HepG2 (cell line): ENCODE measurements at regions not wholly inside any gene's neighbourhood (a gene's known extent, or its start where the extent isn't known, plus 50 kb on each side); places are given as distances from the start of the nearest gene placed in this dataset.

Source experiments
- ATAC-seq: fragments of 200-7000 bp; cut with Tn5 transposase; 3 replicates; pipeline ENCODE4 v1.9.1; 2020; ENCODE audit warnings: mild to moderate bottlenecking, moderate library complexity
- BruUV-seq: library from RNA; stranded (reverse); fragments of 400-500 nt; replicated peaks from 2 replicates; lab custom pipeline; 2021; lab: Mats Ljungman, UMichigan
- CTCF ChIA-PET: fragments of 300-600 bp; formaldehyde crosslinking; extraction: SDS; loops from one replicate; lab custom pipeline; 2021; ENCODE audit warnings: low total read pairs, inconsistent platforms, low intra/inter-chr PET ratio; lab: Yijun Ruan, JAX
- POLR2A ChIA-PET: fragments of 350-600 bp; sonication (Branson Sonifier 250); formaldehyde crosslinking; loops from one replicate; lab custom pipeline; 2020; ENCODE audit warnings: antibody characterized with exemption, inconsistent platforms; lab: Yijun Ruan, JAX
- DNase-seq: peaks from one replicate; pipeline ENCODE4 v3.0.0-alpha.2; 2015; ENCODE audit warnings: low spot score
- FAIRE-seq: peaks from 3 replicates; lab custom pipeline; 2011; peaks lifted over from hg19 to GRCh38; lab: Jason Lieb, UNC
- H2AFZ ChIP-seq: one replicate; pipeline ENCODE4 v1.6.1; 2011; ENCODE audit warnings: low read length, inconsistent platforms
- H3K27ac ChIP-seq: fragments of 300-600 bp; 3 replicates; pipeline ENCODE4 v1.8.0; 2011; ENCODE audit warnings: mixed run types, mild to moderate bottlenecking, mixed read lengths, low read length, inconsistent platforms; ENCODE audit not compliant: insufficient read depth; ENCODE audit errors: extremely low read length
- H3K27me3 ChIP-seq, 2 experiments: fragments of 200-600 bp in 1 of 2; 2 replicates in 1 of 2; 3 replicates in 1 of 2; pipeline versions ENCODE4 v1.6.0 to v1.8.0; 2011; ENCODE audit warnings: low read length in 2 of 2, mild to moderate bottlenecking in 2 of 2, moderate library complexity in 2 of 2, inconsistent platforms in 1 of 2; ENCODE audit not compliant: insufficient read depth in 2 of 2, control insufficient read depth in 1 of 2
- H3K36me3 ChIP-seq, 2 experiments: fragments of 200-600 bp in 1 of 2; replicated peaks in 1 of 2; 2 replicates in 1 of 2; 3 replicates in 1 of 2; pipeline versions ENCODE4 v1.5.1 to v1.8.0; 2011; ENCODE audit warnings: low read length in 2 of 2, inconsistent platforms in 1 of 2; ENCODE audit not compliant: insufficient read depth in 2 of 2, control insufficient read depth in 1 of 2
- H3K4me1 ChIP-seq: 2 replicates; pipeline ENCODE4 v1.5.1; 2012; ENCODE audit warnings: low read length, inconsistent platforms; ENCODE audit not compliant: insufficient read depth
- H3K4me2 ChIP-seq: 2 replicates; pipeline ENCODE4 v1.6.0; 2011; ENCODE audit warnings: low read depth, low read length, inconsistent platforms
- H3K4me3 ChIP-seq, 3 experiments: fragments of 200-600 bp in 1 of 3; sonication (generic), shearing (Covaris generic) in 1 of 3; replicated peaks in 1 of 3; 2 replicates each; pipeline ENCODE4 v1.5.1; 2011 to 2016; ENCODE audit warnings: low read length in 3 of 3, inconsistent platforms in 2 of 3, low read depth in 2 of 3, mild to moderate bottlenecking in 2 of 3, control low read depth in 1 of 3, mixed read lengths in 1 of 3; ENCODE audit not compliant: insufficient read depth in 1 of 3
- H3K79me2 ChIP-seq: one replicate; pipeline ENCODE4 v1.6.1; 2011; ENCODE audit warnings: low read length, inconsistent platforms; ENCODE audit not compliant: insufficient read depth
- H3K9ac ChIP-seq: 2 replicates; pipeline ENCODE4 v1.6.0; 2011; ENCODE audit warnings: mild to moderate bottlenecking, low read depth, low read length, inconsistent platforms; ENCODE audit not compliant: insufficient read depth
- H3K9me3 ChIP-seq: 2 replicates; pipeline ENCODE4 v1.5.1; 2012; ENCODE audit warnings: mild to moderate bottlenecking, low read length
- H4K20me1 ChIP-seq: 2 replicates; pipeline ENCODE4 v1.6.0; 2011; ENCODE audit warnings: inconsistent platforms, mild to moderate bottlenecking, low read length, moderate library complexity; ENCODE audit not compliant: insufficient read depth
- BCL3 ChIP-seq: sonication (generic); formaldehyde crosslinking; IDR thresholded peaks from 2 replicates; pipeline ENCODE4 v1.5.1; 2020; ENCODE audit warnings: mild to moderate bottlenecking, missing genetic modification reagents, moderate library complexity
- HHEX ChIP-seq: IDR thresholded peaks from 2 replicates; pipeline ENCODE4 v1.6.1; 2016; ENCODE audit warnings: control low read depth
- HNF4G ChIP-seq, 2 experiments: sonication (generic) in 1 of 2; formaldehyde crosslinking in 1 of 2; IDR thresholded peaks; 2 replicates each; pipeline versions ENCODE4 v1.4.0 to v1.6.1; 2011 to 2020; ENCODE audit warnings: borderline replicate concordance in 2 of 2, low read depth in 2 of 2, mild to moderate bottlenecking in 2 of 2, low read length in 1 of 2, missing genetic modification reagents in 1 of 2, moderate library complexity in 1 of 2
- TMF1 ChIP-seq: sonication (generic); formaldehyde crosslinking; IDR thresholded peaks from 2 replicates; pipeline ENCODE4 v1.8.1; 2022; ENCODE audit warnings: low read depth, missing genetic modification reagents
- WGBS: methylation state at CpG from one replicate; pipeline ENCODE4 v1.1.6; 2017; ENCODE audit warnings: low lambda C conversion rate; 5-methylcytosine and 5-hydroxymethylcytosine counted together
- in situ Hi-C: cut with HindIII; loops from 2 replicates; pipeline ENCODE4 v1.10.0; 2017; ENCODE audit warnings: low pct_unique_long_range_greater_than_20kb; ENCODE audit not compliant: extremely low pct_ligation_motif_present
- intact Hi-C: fragments of 100-400 bp; cut with micrococcal nuclease; formaldehyde crosslinking; loops from one replicate; pipeline ENCODE4 v1.10.0; 2022; ENCODE audit not compliant: unreplicated experiment
- TF ChIP-seq, protein P1 (sequence below): sonication (generic); formaldehyde crosslinking; IDR thresholded peaks from 2 replicates; pipeline ENCODE4 v1.5.0; 2020; ENCODE audit warnings: mild to moderate bottlenecking, missing genetic modification reagents

GRCh38 chr7:22666732-22667131 is 60.3 kb upstream of the IL6 start:
- ChIA-PET CTCF (no interaction called here), POLR2A (no interaction called here)
- in situ Hi-C loops (no loop called here), intact Hi-C loops (no loop called here)
- Histone ChIP-seq H3K36me3 (no peaks in the 10 kb centered on the region), H3K9ac (no peak overlapping the region), H3K9me3 (no peaks in the 10 kb centered on the region), H3K27me3 (no peaks in the 10 kb centered on the region; a peak in 1 of 5 replicates), H3K4me1 (no peaks in the 10 kb centered on the region), H3K79me2 (no peaks in the 10 kb centered on the region), H4K20me1 (no peaks in the 10 kb centered on the region), H3K4me3 (no peak overlapping the region), H3K27ac (no peak overlapping the region), H2AFZ (no peak overlapping the region), H3K4me2 (no peak overlapping the region)
- WGBS: 0% methylated on average over 1 of the region's 1 CpG
- BruUV-seq: no TSS peak
- TF ChIP-seq TMF1 (CRISPR knock-in tag) (no peak), BCL3 (no peak), HHEX (CRISPR knock-in tag) (no peak), HNF4G (IDR thresholded peaks at IDR 0.05; ENCODE audit: borderline replicate concordance, low read depth, low read length) (no peak), HNF4G (CRISPR knock-in tag; IDR thresholded peaks at IDR 0.05; ENCODE audit: borderline replicate concordance, low read depth) (no peak)
- TF ChIP-seq, protein P1, sequence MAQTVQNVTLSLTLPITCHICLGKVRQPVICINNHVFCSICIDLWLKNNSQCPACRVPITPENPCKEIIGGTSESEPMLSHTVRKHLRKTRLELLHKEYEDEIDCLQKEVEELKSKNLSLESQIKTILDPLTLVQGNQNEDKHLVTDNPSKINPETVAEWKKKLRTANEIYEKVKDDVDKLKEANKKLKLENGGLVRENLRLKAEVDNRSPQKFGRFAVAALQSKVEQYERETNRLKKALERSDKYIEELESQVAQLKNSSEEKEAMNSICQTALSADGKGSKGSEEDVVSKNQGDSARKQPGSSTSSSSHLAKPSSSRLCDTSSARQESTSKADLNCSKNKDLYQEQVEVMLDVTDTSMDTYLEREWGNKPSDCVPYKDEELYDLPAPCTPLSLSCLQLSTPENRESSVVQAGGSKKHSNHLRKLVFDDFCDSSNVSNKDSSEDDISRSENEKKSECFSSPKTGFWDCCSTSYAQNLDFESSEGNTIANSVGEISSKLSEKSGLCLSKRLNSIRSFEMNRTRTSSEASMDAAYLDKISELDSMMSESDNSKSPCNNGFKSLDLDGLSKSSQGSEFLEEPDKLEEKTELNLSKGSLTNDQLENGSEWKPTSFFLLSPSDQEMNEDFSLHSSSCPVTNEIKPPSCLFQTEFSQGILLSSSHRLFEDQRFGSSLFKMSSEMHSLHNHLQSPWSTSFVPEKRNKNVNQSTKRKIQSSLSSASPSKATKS (CRISPR knock-in tag): no peak
- ATAC-seq: no peak
- DNase-seq: no peak
- no peak for FAIRE-seq
